Neural cell (in vitro differentiated cells): ENCODE measurements at regions not wholly inside any gene's neighbourhood (a gene's known extent, or its start where the extent isn't known, plus 50 kb on each side); places are given as distances from the start of the nearest gene placed in this dataset.

Experiments
- H2AFZ ChIP-seq: fragments of 200-600, 300-800 bp; sonication (generic), shearing (Covaris generic); 2 replicates; pipeline ENCODE4 v1.6.0; 2014; ENCODE audit warnings: low read depth, mild to moderate bottlenecking, antibody characterized with exemption, low read length, moderate library complexity
- H3F3A ChIP-seq: fragments of 200-600 bp; shearing (Covaris generic); 2 replicates; pipeline ENCODE4 v1.6.1; 2016; ENCODE audit warnings: mild to moderate bottlenecking, moderate library complexity, mixed read lengths, antibody characterized with exemption, low read length; ENCODE audit not compliant: insufficient read depth, poor library complexity, severe bottlenecking
- H3K27ac ChIP-seq: fragments of 200-600, 300-800 bp; sonication (generic), shearing (Covaris generic); 2 replicates; pipeline ENCODE4 v1.5.1; 2014; ENCODE audit warnings: mild to moderate bottlenecking, low read length, moderate library complexity
- H3K27me3 ChIP-seq: fragments of 300-800, 200-600 bp; sonication (generic), shearing (Covaris generic); 2 replicates; pipeline ENCODE4 v1.6.0; 2014; ENCODE audit warnings: mild to moderate bottlenecking, low read depth, low read length, moderate library complexity; ENCODE audit not compliant: insufficient read depth
- H3K36me3 ChIP-seq: fragments of 300-800, 200-600 bp; sonication (generic), shearing (Covaris generic); 2 replicates; pipeline ENCODE4 v1.5.1; 2014; ENCODE audit warnings: mild to moderate bottlenecking, antibody characterized with exemption, low read length, moderate library complexity; ENCODE audit not compliant: insufficient read depth
- H3K4me2 ChIP-seq: fragments of 300-800, 200-600 bp; sonication (generic), shearing (Covaris generic); 2 replicates; pipeline ENCODE4 v1.6.0; 2014; ENCODE audit warnings: mild to moderate bottlenecking, low read length
- H3K4me3 ChIP-seq: fragments of 300-800, 200-600 bp; sonication (generic), shearing (Covaris generic); 2 replicates; pipeline ENCODE4 v1.5.1; 2014; ENCODE audit warnings: mild to moderate bottlenecking, low read length, moderate library complexity
- H3K79me2 ChIP-seq: fragments of 200-600 bp; shearing (Covaris generic); replicated peaks from 2 replicates; pipeline ENCODE4 v1.6.0; 2014; ENCODE audit warnings: mild to moderate bottlenecking, low read length, moderate library complexity; ENCODE audit not compliant: insufficient read depth
- H3K9ac ChIP-seq: fragments of 300-800, 200-600 bp; sonication (generic), shearing (Covaris generic); 2 replicates; pipeline ENCODE4 v1.6.1; 2016; ENCODE audit warnings: mild to moderate bottlenecking, low read length, mixed read lengths
- H3K9me2 ChIP-seq: fragments of 200-600 bp; shearing (Covaris generic); 2 replicates; pipeline ENCODE4 v1.6.1; 2016; ENCODE audit warnings: mild to moderate bottlenecking, low read length, mixed read lengths; ENCODE audit not compliant: insufficient read depth
- H3K9me3 ChIP-seq: fragments of 200-600, 300-800 bp; sonication (generic), shearing (Covaris generic); 2 replicates; pipeline ENCODE4 v1.6.1; 2016; ENCODE audit warnings: mild to moderate bottlenecking, mixed run types, low read length, moderate library complexity, mixed read lengths
- H4K20me1 ChIP-seq: fragments of 200-600 bp; shearing (Covaris generic); 2 replicates; pipeline ENCODE4 v1.6.1; 2016; ENCODE audit warnings: mild to moderate bottlenecking, mixed run types; ENCODE audit not compliant: insufficient read depth
- CTCF ChIP-seq: fragments of 450-650 bp; IDR thresholded peaks from 2 replicates; pipeline ENCODE4 v1.5.1; 2014; ENCODE audit warnings: antibody characterized with exemption, mild to moderate bottlenecking, moderate library complexity; ENCODE audit not compliant: poor library complexity, severe bottlenecking
- EP300 ChIP-seq: fragments of 450-650 bp; conservative IDR thresholded peaks from 2 replicates; pipeline ENCODE4 v1.6.1; 2014; ENCODE audit warnings: antibody characterized with exemption, mild to moderate bottlenecking, moderate library complexity; ENCODE audit not compliant: poor library complexity, severe bottlenecking
- EZH2 ChIP-seq: fragments of 200-600, 300-800 bp; shearing (Covaris generic), sonication (generic); IDR thresholded peaks from 2 replicates; pipeline ENCODE4 v1.6.1; 2014; ENCODE audit warnings: antibody characterized with exemption, low read length, borderline replicate concordance, mild to moderate bottlenecking; ENCODE audit not compliant: insufficient read depth, poor library complexity, severe bottlenecking
- MXI1 ChIP-seq: fragments of 450-650 bp; conservative IDR thresholded peaks from 2 replicates; pipeline ENCODE4 v1.6.1; 2014; ENCODE audit warnings: antibody characterized with exemption, mild to moderate bottlenecking; ENCODE audit not compliant: poor library complexity, severe bottlenecking
- POLR2AphosphoS5 ChIP-seq: IDR thresholded peaks from 2 replicates; pipeline ENCODE4 v1.6.1; 2012
- RAD21 ChIP-seq: fragments of 450-650 bp; conservative IDR thresholded peaks from 2 replicates; pipeline ENCODE4 v1.6.1; 2014; ENCODE audit warnings: antibody characterized with exemption, mild to moderate bottlenecking, moderate library complexity
- REST ChIP-seq: IDR thresholded peaks from 2 replicates; pipeline ENCODE4 v1.6.1; 2012; ENCODE audit warnings: borderline replicate concordance
- SMC3 ChIP-seq: fragments of 450-650 bp; conservative IDR thresholded peaks from 2 replicates; pipeline ENCODE4 v1.6.1; 2014; ENCODE audit warnings: antibody characterized with exemption, mild to moderate bottlenecking, moderate library complexity; ENCODE audit not compliant: poor library complexity
- TAF1 ChIP-seq: IDR thresholded peaks from 2 replicates; pipeline ENCODE4 v1.6.1; 2012; ENCODE audit warnings: low read depth

GRCh38 chr10:123561141-123561440 lies 105.1 kb upstream of the GPR26 start:
- Histone ChIP-seq H2AFZ (no peak overlapping the region), H3K79me2 (no peaks in the 10 kb centered on the region), H3K4me2 (no peak overlapping the region), H3K36me3 (no peaks in the 10 kb centered on the region), H3K4me3 (no peak overlapping the region), H3F3A (no peaks in the 10 kb centered on the region), H3K9me3 (no peaks in the 10 kb centered on the region), H3K9me2 (no peaks in the 10 kb centered on the region), H3K27ac (no peak overlapping the region), H4K20me1 (no peaks in the 10 kb centered on the region), H3K9ac (no peak overlapping the region), H3K27me3 (peaks cover 8% of the 10 kb centered on the region)
- TF ChIP-seq REST, result no peak
- TF ChIP-seq TAF1, result no peak
- TF ChIP-seq RAD21, result no peak
- TF ChIP-seq POLR2AphosphoS5, result no peak
- TF ChIP-seq SMC3, result no peak
- no peak for TF ChIP-seq EP300
- TF ChIP-seq EZH2, result no peak
- TF ChIP-seq MXI1, result no peak
- no peak for TF ChIP-seq CTCF

GRCh38 chr10:123562387-123562786 lies 103.8 kb upstream of the GPR26 start:
- no peaks in the 10 kb centered on the region for H3K9me3 ChIP-seq
- H2AFZ ChIP-seq, result no peak overlapping the region
- no peaks in the 10 kb centered on the region for H4K20me1 ChIP-seq
- H3K9me2 ChIP-seq, result no peaks in the 10 kb centered on the region
- H3K4me3 ChIP-seq, result no peak overlapping the region
- no peak overlapping the region for H3K27ac ChIP-seq
- H3K27me3 ChIP-seq, result peaks cover 8% of the 10 kb centered on the region
- H3K9ac ChIP-seq, result no peak overlapping the region
- H3K4me2 ChIP-seq, result no peak overlapping the region
- TF ChIP-seq REST (no peak), EZH2 (no peak), TAF1 (no peak), RAD21 (no peak), POLR2AphosphoS5 (no peak), SMC3 (no peak), CTCF (no peak), MXI1 (no peak), EP300 (no peak)
- H3F3A ChIP-seq, result no peaks in the 10 kb centered on the region
- H3K79me2 ChIP-seq, result no peaks in the 10 kb centered on the region
- no peaks in the 10 kb centered on the region for H3K36me3 ChIP-seq
